ENCODE measurements at regions not wholly inside any gene's neighbourhood (a gene's known extent, or its start where the extent isn't known, plus 50 kb on each side); places are given as distances from the start of the nearest gene placed in this dataset.
"Not testable (repeated sequence)": the region's sequence is repeated elsewhere in the genome, so short reads cannot be mapped to it uniquely, and the experiment has no call there.

DNA sequence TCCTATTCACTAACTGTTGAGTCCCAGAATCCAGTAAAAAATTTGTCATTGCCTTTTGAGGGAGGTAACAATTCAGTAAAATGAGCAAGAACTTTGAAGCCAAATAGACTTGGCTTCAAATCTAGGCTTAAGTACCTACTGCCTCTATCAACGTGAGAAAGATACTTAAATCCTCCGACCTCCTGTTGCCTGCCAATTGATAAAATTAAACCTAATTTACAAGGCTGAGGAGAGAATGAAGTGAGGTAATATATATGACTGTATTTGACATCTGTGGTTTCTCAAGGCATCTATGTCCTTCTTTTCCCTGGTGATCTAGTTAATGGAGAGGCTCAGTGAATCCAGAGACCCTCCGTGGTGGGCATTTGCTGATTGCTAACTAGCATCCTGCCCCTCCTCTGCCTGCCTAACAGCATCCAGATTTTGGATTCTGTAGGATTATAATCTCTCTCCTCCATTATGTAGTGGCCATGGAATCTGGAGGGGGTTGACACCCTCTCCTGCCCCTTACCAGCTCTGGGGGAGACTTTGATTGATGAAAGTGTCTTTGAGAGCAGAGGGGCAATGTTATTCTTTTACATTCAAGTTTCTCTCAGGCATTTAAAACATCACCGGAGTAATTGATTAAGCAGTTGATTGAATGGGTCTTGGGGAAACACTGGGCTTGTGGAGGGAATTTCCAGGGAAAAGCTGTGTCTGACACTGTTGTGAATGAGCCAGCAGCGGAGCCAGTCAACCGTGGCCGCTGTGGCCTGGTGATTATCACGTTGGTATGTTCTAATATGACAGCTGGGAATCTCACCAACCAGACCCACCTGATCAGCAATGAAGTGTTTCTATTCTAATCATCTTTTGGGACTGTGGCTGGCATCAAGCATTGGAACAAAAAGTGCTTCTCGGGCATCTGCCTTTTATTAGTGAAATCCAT lies 140.7 kb upstream of the FAM78B start:
- DNase-seq = no peak

DNA sequence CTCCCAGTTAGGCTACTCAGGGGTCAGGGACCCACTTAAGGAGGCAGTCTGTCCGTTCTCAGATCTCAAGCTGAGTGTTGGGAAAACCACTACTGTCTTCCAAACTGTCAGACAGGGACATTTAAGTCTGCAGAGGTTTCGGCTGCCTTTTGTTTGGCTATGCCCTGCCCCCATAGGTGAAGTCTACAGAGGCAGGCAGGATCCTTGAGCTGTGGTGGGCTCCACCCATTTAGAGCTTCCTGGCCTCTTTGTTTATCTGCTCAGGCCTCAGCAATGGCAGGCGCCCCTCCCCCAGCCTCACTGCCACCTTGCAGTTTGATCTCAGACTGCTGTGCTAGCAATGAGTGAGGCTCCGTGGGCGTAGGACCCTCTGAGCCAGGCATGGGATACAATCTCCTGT lies 149.5 kb upstream of the FAM78B start:
- DNase-seq = not testable (repeated sequence)

DNA sequence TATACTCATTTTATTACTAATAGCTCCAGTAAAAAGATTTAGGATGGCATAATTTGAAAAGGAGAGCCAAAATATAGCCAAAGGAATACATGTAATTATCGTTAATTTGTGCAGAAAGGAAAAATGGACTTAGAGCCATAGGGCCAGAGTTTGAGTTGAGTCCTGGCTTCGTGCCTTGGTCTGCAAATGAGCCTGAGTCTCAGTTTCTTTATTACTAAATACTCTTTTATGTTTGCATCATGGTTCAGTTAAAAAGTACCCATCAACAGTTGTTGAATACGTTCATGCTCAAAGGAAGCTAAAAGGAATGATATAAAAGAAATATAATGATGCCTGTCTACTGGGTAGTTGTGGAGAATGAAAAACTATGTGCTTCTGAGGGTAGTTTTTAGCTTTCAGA lies 155.7 kb upstream of the FAM78B start:
- no peak for DNase-seq

DNA sequence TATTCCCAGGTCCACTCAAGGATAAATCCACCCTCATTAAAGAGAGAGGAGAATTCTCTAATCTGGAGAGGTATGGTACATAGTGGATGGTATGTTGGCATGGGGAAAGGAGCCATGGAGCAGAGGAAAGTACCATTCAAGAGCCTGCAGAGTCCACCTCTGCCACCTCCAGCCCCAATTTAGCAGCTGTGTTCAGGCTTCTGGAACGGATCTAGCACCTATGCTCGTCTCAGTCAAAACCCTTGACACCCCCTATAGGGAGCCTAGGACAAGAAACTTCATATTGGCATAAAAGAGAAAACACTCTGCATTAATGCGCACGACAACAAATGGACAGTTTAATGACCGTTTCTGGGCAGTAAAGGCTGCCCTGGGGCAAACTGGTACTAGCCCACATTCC lies 161.1 kb upstream of the FAM78B start:
- no peak for DNase-seq

DNA sequence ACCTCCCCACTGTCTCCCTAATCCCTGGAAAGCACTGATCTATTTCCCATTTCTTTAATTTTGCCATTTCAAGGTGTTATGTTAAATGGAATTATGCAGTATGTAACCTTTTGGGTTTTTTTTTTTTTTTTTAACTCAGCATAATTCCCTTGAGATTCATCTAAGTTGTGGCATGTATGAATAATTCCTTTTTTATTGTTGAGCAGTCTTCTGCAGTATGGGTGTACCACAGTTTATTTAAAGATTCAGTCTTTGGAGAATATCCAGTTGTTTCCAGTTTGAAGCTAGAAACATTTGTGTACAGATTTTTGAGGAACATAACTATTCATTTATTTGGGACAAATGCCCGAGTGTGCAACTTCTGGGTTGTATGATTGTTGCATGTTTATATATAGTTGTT lies 162.2 kb upstream of the FAM78B start:
- DNase-seq = no peak

DNA sequence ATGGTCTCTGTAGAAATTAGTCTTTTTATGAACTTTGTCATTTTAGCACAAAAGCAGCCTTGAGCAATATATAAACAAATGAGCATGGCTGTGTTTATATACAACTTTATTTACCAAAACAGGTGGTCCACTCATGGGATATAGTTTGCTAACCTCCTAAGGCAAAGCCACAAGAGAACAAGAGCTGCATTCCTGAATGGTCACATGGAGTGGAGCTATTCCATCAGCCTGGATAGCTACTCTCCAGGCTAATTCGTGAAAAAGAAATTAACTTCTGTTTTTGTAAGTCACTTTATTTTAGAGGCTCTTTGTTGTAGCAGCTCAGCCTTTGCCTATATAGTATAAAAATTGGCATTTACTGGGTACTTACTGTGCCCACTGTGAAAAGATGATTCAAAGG lies 163.3 kb upstream of the FAM78B start:
- no peak for DNase-seq

DNA sequence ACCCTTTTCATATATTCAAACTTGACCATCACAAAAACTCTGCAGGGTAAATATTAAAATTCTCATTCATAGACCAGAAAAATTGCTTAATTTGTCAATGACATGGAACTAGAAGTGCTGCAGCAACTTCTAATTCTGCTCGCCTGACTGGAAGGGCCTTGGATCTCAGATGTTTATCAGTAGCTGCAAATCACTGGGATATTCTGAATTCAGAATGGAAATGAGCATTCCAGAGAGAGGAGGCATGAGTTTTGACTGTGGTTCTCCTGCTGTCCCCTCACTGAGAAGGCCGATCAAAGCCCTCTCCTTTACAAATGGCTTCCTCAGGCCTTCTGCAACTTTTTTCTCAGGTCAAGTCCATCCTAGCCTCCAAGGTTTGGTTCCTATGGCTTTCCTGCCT lies 171.3 kb upstream of the FAM78B start:
- DNase-seq = no peak

DNA sequence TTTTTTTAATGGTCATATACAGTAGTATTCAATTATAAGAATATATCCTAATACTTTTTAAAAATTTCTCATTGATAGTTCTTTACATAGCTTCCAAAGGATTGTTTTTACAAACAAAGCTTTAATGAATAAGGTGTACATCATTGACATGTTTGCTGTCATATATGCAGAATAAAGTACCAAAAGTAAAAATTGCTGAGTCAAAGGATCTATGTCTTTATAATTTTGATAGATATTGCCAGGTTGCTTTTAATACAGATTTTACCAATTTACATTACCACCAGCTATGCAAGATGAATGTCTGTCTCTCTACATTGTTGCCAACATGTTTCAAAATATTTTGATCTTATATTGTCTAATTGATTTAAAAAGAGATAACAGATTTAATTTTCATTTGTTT lies 173.9 kb upstream of the FAM78B start:
- no peak for DNase-seq

DNA sequence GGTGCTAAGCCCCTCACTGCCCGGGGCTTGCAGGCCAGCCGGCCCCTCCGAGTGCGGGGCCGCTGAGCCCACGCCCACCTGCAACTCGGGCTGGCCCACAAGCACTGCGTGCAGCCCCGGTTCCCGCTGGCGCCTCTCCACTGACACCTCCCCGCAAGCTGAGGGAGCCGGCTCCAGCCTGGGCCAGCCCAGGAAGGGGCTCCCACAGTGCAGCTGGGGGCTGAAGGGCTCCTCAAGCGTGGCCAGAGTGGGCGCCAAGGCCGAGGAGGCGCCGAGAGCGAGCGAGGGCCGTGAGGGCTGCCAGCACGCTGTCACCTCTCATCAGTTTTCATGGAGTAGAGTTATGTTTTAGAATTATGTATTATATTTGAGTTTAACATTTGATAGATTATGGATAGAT lies 176.5 kb upstream of the FAM78B start:
- DNase-seq = no peak

DNA sequence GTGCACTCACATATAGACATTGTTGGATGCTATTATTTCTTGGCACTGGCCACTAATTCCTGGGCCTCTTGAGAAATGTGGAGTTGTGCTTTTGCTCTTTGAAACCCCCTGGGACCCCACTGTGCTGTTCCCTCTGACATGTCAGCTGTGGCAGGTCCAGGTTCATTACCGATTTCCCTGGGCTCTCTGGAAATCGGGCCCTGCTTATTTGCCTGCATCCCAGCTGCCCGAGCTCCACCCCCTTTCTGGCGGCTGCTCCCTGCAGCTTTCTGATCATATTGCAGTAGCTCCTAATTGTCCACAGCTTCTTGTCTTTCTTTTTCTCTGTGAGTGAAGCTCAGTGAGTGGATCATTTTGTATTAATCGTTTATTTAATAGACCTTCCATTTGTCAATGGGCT lies 183.7 kb upstream of the FAM78B start:
- DNase-seq = no peak

DNA sequence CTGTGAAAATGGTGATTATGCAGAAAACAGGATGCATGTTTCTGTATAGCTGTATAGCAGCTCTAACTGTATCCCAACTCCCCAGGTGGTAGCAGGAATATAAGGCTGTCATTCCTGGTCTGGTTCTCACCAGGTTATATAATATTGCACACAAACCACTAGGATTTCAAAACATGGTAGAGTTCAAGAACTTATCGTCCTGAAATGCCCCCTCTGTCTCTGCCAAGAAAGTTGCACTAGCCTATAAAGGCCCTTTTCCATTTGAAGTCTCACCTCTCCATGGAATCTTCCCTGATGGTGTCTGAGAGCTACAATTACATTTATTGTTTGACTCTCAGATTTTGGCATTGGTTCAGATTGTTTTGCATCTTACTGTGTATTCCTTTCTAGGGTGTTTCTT lies 184.9 kb upstream of the FAM78B start:
- DNase-seq = no peak

DNA sequence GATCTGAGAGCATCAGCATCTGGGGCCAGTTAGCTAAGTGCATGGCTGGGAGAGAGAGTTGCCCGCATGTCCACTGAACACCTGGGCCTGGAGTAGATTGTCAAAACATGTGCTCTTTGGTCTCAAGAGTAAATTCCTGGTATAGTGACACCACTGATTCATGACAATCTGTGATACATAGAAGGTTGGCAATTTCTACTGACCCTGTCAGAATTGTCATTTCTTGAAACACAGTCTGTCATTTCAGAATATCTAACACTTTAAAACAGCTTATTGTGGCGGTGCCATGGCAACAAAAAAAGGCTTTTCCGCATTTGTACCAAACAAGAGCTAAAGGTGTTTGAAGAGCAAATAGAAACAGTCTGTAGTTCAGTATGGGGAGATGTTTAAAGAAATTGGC lies 186.4 kb upstream of the FAM78B start:
- DNase-seq = no peak

DNA sequence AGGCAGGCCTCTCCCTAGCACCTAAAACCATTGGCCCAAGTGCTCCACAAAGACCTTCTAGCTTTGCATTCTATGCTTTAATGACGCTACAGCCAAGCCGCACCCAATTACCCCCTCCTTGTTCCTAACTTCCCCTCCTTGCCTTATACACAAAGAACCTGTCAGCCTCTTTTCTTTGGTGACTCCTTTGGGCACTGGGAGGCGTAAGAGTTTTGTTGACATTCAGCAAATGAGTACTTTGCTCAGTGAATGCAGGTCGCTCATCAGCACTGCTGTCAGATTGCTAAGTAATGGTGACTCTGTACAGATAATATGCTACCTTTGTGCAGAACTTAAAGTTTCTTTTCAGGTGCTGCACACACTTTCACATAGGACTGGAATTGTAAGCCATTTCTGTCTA lies 187.6 kb upstream of the FAM78B start:
- no peak for DNase-seq

DNA sequence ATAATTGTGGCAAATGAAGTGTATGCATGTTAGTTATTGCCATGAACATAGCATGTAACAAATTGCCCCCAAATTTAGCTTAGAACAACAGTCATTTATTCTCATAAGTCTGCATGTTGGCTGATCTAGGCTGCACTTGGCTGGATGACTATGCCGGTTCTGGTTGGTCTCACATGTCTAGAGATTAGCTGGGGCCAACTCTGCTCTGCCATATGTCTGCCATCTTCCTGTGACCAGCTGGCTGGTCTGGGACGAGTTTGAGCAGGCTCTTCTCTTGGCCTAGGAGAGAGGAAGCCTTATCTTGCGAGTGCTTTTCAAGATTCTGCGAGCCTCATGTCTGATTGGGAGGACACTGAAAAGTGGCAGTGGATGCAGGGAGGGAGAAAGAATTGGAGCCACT lies 198.3 kb upstream of the FAM78B start:
- DNase-seq = no peak

DNA sequence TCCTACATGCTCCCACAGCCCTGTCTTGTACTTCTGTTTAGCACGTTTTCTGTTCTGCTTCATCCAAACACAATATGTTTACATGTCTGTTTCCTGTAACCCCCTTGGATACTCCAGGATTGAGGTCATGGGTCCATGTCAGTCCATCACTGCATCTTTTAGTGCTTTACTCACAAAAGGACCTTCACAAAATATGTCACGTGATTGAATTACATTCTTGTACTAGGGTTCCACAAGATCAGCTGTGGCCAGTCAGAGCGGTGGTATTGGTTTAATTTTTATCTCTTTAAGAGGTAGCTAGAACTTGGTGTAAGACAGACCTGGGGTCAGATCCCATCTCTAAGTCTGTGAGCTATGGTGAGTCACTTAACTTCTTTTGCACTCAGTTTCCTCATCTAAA lies 201.2 kb upstream of the FAM78B start:
- DNase-seq = no peak

DNA sequence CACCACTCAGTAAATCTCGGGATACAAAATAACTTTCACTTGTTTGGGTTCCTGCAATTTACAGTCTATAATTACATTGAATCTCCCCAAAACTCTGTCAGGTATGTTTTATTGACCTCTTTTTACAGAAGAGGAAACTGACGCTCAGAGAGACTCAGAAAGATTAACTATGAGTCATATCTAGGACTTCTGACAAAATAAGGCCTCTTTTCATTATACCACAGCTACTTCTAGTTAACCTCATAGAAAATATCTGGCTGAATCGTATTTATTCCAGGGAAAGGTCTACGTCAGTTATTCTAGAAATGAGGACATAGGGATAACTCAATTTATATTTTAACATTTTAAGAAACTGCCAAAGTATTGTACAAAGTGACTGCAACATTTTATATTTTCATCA lies 211.1 kb upstream of the FAM78B start:
- DNase-seq = no peak

DNA sequence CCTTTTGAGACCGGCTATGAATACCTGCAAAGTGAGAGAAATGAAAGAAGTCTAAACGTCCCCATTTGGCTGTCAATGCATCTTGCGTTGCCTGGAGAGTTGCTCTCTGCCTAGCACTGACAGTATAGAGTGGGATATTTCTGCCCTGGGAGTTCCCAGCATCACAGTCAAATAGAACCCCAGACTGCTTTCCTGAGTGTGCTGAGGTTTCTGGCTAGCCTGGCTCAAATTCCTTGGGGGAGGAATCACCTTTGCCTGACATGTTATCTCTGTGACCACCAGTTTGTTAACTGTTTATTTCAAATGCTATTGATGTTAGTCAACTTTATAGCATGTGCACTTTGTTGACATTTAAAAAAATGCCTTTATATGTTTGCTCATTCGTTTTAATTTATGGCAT lies 212.0 kb upstream of the FAM78B start:
- DNase-seq = peak; percentile 61

DNA sequence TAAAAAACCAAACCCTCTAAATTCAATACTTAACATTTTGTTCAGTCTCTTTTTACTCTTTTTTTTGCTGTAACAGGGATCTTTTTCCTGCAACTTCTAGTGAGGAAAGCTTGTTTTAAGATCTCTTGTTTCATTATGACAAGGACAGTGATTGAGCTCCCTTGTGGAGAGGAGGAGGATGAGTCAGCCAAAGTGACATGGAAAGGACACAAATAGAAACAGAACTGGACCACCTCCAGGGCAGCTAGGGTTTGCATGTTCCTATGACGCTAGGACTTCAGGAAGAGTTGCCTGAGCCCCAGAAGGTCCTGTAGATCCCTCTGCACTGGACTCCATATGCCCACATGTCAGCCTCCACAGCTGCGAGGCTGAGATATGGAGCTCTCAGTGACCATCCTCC lies 212.6 kb upstream of the FAM78B start:
- no peak for DNase-seq

DNA sequence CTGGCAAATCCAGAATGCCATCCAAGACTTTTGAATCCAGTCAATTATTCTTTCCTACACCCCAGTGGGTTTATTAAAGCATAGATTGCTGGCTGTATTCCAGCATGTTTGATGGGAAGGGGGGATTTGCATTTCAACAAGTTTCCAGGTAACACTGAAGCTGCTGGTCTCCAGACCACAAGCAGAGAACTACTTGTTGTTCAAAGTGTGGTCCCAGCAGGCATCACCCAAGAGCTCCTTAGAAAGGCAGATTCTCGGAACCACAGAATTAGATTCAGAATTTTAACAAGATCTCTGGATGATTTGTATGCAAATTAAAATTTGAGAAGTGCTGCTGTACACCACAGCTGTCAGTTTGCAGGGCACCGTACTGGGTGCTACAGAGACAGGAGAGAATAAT lies 216.3 kb upstream of the FAM78B start:
- DNase-seq = no peak

DNA sequence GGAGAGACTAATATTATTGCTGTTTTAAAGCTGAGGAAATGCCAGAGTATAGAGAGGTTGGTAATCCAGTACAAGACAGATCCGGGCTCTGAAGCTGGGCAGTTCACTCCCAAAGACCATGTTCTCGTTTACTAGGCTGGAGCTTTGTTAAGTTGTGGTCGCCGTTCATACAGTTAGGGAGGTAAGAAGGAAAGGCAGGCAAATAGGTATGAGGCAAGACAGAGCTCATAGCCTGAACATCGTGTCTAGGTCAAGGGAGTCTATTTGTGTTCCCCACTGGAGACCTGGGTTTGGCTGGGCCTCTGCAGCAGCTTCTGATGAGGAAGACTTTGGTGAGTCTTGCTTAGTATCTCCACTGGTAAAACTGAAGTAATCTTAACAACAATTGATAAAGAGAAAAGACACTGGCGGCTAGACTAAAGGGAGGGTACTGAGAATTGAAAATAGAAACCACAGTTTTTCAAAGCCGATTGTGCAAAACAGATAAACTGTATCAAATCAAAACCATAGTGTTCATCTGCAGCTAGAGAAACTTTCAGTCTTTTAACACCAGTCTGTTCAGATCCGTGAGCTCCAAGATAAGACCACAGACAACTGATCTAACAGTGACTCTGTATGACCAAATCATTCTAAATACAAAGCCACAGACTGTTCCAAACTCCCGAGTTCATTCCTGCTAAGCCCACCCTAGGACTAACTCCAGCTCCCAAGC lies 217.0 kb upstream of the FAM78B start:
- no peak for DNase-seq

DNA sequence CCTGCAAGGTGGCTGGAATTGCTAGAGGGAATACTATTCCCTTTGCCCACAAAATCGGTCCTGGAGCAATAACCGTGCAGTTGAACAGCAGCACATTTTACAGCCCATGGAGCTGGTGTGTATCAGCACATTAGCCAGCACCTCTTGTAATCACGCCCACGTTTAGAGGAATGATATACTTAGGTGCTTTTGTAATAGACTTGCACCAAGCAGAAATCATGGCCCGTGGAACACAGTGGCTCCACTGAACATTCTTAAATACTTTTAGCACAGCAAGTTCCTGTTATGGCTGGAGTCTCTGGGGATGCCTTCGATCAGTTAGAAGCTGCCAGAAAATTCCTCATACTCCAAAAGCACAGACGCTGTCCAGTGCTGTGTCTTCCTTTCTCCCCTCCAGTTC lies 218.1 kb upstream of the FAM78B start:
- DNase-seq = no peak

DNA sequence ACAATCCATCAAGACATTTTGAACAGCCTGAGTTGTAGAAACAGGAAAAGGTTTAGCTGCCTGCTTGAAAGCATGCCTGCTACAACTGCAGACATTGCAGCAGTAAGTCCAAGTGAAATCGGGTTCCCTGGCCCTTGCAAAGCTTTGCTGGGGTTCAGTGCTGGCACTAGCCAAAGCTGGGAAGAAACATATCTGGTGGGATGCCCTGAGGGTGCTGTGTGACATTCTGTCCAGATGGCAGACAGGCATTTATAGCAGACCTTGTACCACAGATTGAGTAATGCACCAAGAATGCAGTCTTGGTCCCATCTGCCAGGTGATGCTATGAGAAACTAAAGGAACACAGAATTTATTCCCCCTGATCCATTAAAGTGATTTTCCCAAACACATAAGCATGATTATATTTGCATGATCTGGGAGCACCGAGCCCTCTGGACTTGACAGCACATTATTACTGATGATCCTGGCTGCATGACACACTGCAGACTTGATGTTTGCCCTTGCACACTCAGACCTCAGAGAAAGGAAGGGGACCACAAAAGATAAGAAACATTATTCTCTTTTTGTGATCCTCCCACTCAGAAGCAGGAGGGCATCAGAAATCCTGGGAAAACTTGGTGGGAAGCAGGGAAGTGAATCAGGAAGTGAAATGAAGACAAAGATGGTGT lies 223.7 kb upstream of the FAM78B start:
- peak; percentile 81 for DNase-seq

DNA sequence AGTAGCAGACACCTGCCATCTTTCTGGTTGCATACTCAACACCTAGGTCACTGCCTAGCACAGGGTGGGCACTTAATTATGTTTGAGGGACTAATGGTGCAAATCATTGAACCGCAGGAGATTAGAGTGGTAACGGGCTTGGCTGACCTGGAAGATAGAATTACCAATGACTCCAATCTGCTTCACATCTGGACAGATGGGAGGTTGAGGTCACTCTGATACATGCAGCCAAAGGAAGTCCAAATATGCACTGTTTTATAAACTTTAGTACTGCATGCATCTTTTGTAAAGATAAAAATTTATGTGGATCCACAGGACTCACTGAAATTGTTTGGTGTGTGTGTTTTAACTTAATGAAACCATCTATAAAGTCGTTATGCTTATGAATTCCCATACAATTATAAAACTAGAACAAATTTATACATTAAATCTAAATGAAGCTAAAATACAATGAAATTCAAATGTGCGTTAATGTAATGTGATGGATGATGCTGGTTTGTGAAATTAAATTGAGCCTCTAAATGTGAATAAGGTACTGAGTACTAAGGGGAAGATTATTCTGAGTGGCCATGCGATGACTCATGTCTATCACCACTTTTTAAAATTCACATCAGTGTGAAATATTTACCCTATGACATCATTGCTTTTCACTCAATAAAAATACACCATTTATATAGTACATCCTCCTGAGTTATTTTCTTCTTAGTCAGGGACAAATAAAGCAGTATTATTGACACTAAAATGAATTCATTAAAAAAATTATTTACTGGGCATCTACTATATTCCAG lies 224.7 kb upstream of the FAM78B start:
- no peak for DNase-seq

Measured in islet precursor cell (in vitro differentiated cells).